RWPE1 (cell line): ENCODE measurements at regions not wholly inside any gene's neighbourhood (a gene's known extent, or its start where the extent isn't known, plus 50 kb on each side); places are given as distances from the start of the nearest gene placed in this dataset.

Experiments
- CTCF ChIA-PET: fragments of 350-600 bp; sonication (Branson Sonifier 250); formaldehyde crosslinking; extraction: SDS; loops from one replicate; lab custom pipeline; 2021; lab: Yijun Ruan, JAX
- POLR2A ChIA-PET: fragments of 400-600 bp; formaldehyde crosslinking; extraction: SDS; loops from one replicate; lab custom pipeline; 2020; ENCODE audit warnings: antibody characterized with exemption; ENCODE audit not compliant: low non-redundant PET; lab: Yijun Ruan, JAX
- DNase-seq: peaks from one replicate; pipeline ENCODE4 v3.0.0; 2012; ENCODE audit warnings: low spot score
- H3K27ac ChIP-seq: fragments of 450-650 bp; 2 replicates; pipeline ENCODE4 v1.5.1; 2017
- CTCF ChIP-seq: fragments of 450-650 bp; conservative IDR thresholded peaks from 2 replicates; pipeline ENCODE4 v1.5.1; 2017; ENCODE audit warnings: low read depth, mild to moderate bottlenecking

- CTCF ChIA-PET: no interaction called here
- peak; percentile 84 for DNase-seq
- POLR2A ChIA-PET: no interaction called here
- H3K27ac ChIP-seq: peak overlapping the region; percentile 69
- no peak for TF ChIP-seq CTCF
Measured at GRCh38 chr1:87794788-87795614, 466.3 kb downstream of the LMO4 start.

GRCh38 chr1:87795615-87796337 is 467.1 kb downstream of the LMO4 start:
- TF ChIP-seq CTCF: no peak
- no peak overlapping the region for H3K27ac ChIP-seq
- POLR2A ChIA-PET: no interaction called here
- no peak for DNase-seq
- CTCF ChIA-PET: interaction anchor here (0.6 kb wide), 1 partner anchor 34 kb away, joined by 4 read pairs; no protein-coding TSS in a partner anchor

- POLR2A ChIA-PET: no interaction called here
- DNase-seq: no peak
- CTCF ChIA-PET: interaction anchor here (0.6 kb wide), 2 partner anchors 33 to 407 kb away, joined by 3 to 4 read pairs; no protein-coding TSS in a partner anchor
Measured at GRCh38 chr1:87796471-87796901, 467.8 kb downstream of the LMO4 start.

GRCh38 chr1:87799451-87799850 is 470.8 kb downstream of the LMO4 start:
- H3K27ac ChIP-seq: no peak overlapping the region
- DNase-seq: no peak
- ChIA-PET POLR2A (no interaction called here), CTCF (interaction anchor here (0.7 kb wide), 1 partner anchor 212 kb away, joined by 3 read pairs; no protein-coding TSS in a partner anchor)
- TF ChIP-seq CTCF: no peak

More at GRCh38 chr1:87796471-87796901, 467.8 kb downstream of the LMO4 start:
- no peak for TF ChIP-seq CTCF
- H3K27ac ChIP-seq: peak overlapping the region; percentile 48; the same call in 1 of the 2 replicates

GRCh38 chr1:87800006-87800405 is 471.3 kb downstream of the LMO4 start:
- DNase-seq: no peak
- TF ChIP-seq CTCF: no peak
- H3K27ac ChIP-seq: no peak overlapping the region
- CTCF ChIA-PET: interaction anchor here (0.7 kb wide), 1 partner anchor 212 kb away, joined by 3 read pairs; no protein-coding TSS in a partner anchor
- POLR2A ChIA-PET: no interaction called here

- ChIA-PET CTCF (no interaction called here), POLR2A (no interaction called here)
- DNase-seq: no peak
- no peak for TF ChIP-seq CTCF
- H3K27ac ChIP-seq: no peak overlapping the region
Measured at GRCh38 chr1:87803375-87803774, 474.7 kb downstream of the LMO4 start.
